ENCODE measurements at regions not wholly inside any gene's neighbourhood (a gene's known extent, or its start where the extent isn't known, plus 50 kb on each side); places are given as distances from the start of the nearest gene placed in this dataset.

- DNase-seq = no peak
These were observed 58.0 kb upstream of the ZNF536 start for GRCh38 chr19:30314056-30314804.

GRCh38 chr19:30314805-30315155 lies 57.4 kb upstream of the ZNF536 start:
- no peak for DNase-seq

GRCh38 chr19:30315159-30315558 lies 57.0 kb upstream of the ZNF536 start:
- DNase-seq = no peak

- DNase-seq = no peak
These were observed 56.1 kb upstream of the ZNF536 start for GRCh38 chr19:30316000-30316491.

GRCh38 chr19:30316560-30317106 lies 55.6 kb upstream of the ZNF536 start:
- no peak for DNase-seq

GRCh38 chr19:30317403-30317802 lies 54.8 kb upstream of the ZNF536 start:
- no peak for DNase-seq

GRCh38 chr19:30318261-30318660 lies 53.9 kb upstream of the ZNF536 start:
- no peak for DNase-seq

DNA sequence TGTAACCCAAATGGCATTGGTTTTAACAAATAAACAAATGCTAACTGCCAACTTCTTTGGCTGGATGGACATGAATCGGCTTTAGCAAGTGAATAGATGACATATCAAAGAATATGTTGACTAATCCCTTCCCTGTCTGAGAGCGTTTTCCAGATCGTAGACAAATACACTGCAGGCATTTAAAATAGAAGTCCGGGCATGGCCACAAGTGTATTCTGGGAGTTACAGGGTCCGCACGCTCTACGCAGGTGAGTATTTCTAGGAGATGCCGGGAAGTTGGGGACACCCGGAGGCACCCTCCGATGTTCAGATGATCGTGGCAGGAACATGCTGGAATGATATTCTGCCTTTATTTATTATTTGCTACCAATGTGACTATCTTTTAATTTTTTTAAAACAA lies 53.2 kb upstream of the ZNF536 start:
- DNase-seq = no peak

DNA sequence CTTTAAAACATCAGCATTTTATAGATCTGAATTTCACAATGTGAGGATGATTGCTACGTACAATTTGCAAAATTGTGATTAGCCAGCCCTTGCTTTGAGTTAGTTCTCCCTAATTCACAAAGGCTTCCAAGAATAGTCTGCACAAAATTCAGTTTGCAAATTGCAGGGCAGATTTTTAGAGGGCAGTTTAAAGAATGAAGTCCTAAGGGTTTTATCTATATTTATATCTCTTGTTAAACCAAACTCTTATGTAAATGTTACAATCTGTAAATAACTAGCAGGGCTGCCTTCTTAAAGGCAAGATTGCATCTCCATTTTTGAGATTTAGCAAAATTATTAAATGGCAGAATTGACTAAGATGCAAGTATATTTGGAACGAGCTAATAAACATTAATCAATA lies 52.8 kb upstream of the ZNF536 start:
- no peak for DNase-seq

GRCh38 chr19:30319876-30320275 lies 52.3 kb upstream of the ZNF536 start:
- DNase-seq = no peak

DNA sequence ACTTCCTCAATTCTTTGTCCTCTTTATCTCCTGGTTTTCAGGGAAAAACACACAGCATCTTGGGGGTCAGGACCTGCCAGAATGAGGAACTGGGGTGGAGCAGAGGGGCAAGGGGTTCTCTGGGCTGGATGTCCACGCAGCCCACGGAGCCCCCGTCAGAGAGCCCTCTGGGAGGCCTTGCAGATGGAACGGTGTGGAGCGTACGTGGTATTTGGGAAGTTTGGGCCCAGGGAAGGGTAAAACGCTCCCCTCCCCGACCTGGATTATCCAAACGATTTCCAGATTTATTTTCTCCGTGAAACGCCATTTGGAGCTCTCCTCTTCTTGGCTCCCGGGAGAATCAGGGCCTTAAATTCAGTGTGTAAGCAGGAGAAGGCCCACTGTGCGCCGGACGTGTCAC lies 51.7 kb upstream of the ZNF536 start:
- no peak for DNase-seq

- no peak for DNase-seq
These were observed 51.3 kb upstream of the ZNF536 start for GRCh38 chr19:30320916-30321315.
